Uterus (tissue), 3 donors: ENCODE measurements at regions not wholly inside any gene's neighbourhood (a gene's known extent, or its start where the extent isn't known, plus 50 kb on each side); places are given as distances from the start of the nearest gene placed in this dataset.

Experiments
- DNase-seq, 2 donors: peaks; one replicate each; pipeline ENCODE4 v3.0.0-alpha.2; 2019 to 2020
- H3K27ac ChIP-seq, 2 donors: fragments of 200-600 bp; sonication (generic); 1 replicate in 1 of 2; 2 replicates in 1 of 2; pipeline ENCODE4 v1.5.1; 2016 to 2018
- H3K27me3 ChIP-seq, 2 donors: fragments of 200-600 bp; sonication (generic); one replicate each; pipeline ENCODE4 v1.5.1; 2018 to 2019; ENCODE audit warnings: control low read depth in 1 of 2
- H3K36me3 ChIP-seq, 2 donors: fragments of 200-600 bp; sonication (generic); one replicate each; pipeline ENCODE4 v1.5.1; 2019; ENCODE audit warnings: control low read depth in 1 of 2
- H3K4me1 ChIP-seq, 2 donors: fragments of 200-600 bp; sonication (generic); one replicate each; pipeline ENCODE4 v1.5.1; 2018 to 2019; ENCODE audit warnings: control low read depth in 1 of 2
- H3K4me3 ChIP-seq, 2 donors: fragments of 200-600 bp; sonication (generic); 1 replicate in 1 of 2; 2 replicates in 1 of 2; pipeline ENCODE4 v1.5.1; 2018 to 2019; ENCODE audit warnings: mild to moderate bottlenecking in 1 of 2
- H3K9me3 ChIP-seq, 2 donors: fragments of 200-600 bp; sonication (generic); one replicate each; pipeline ENCODE4 v1.5.1; 2019; ENCODE audit warnings: control low read depth in 1 of 2
- POLR2A ChIP-seq, 2 donors: fragments of 450-650 bp; IDR thresholded peaks; one replicate each; pipeline ENCODE4 v1.6.1; 2016; ENCODE audit warnings: antibody characterized with exemption in 2 of 2, mild to moderate bottlenecking in 1 of 2, moderate library complexity in 1 of 2
- intact Hi-C: fragments of 100-400 bp; cut with DNase I; formaldehyde crosslinking; loops from one replicate; pipeline ENCODE4 v1.15.1; 2023; ENCODE audit warnings: low total_unique reads
- TF ChIP-seq, protein P1 (sequence below), 4 experiments: fragments of 200-600 bp in 2 of 4; fragments of 450-650 bp in 2 of 4; sonication (generic) in 2 of 4; IDR thresholded peaks; one replicate each; pipeline ENCODE4 v1.5.1; 2016 to 2019; ENCODE audit warnings: antibody characterized with exemption in 4 of 4, mild to moderate bottlenecking in 2 of 4, moderate library complexity in 1 of 4
- donor health status: DM: yes; HTN: yes; CAD: no.

DNA sequence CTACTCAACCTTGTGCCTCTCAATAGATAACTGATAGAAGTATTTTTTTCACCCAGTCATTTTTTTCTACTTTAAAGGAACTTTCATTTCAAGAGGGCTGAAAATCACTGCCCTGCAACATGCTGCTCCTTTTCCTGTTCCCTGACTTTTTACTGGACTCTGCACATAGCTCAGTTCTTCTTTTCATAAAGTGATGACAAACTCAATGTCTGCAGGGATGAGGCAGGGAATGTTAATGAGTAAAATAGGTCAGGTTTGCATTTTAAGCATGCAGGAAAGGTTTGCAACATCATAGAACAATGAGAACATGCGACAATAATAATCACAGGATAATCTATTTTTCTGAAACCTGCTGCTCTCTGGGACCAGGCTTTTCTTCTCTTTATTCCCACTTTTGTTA is 172.2 kb upstream of the SGCD start:
- DNase-seq: no peak
- intact Hi-C loops: no loop called here
- Histone ChIP-seq H3K27me3 (no peaks in the 10 kb centered on the region), H3K4me1 (no peaks in the 10 kb centered on the region), H3K4me3 (no peak overlapping the region), H3K9me3 (no peaks in the 10 kb centered on the region), H3K27ac (no peak overlapping the region), H3K36me3 (no peaks in the 10 kb centered on the region)
- no peak for TF ChIP-seq POLR2A (IDR thresholded peaks at IDR 0.05)
- TF ChIP-seq, protein P1, sequence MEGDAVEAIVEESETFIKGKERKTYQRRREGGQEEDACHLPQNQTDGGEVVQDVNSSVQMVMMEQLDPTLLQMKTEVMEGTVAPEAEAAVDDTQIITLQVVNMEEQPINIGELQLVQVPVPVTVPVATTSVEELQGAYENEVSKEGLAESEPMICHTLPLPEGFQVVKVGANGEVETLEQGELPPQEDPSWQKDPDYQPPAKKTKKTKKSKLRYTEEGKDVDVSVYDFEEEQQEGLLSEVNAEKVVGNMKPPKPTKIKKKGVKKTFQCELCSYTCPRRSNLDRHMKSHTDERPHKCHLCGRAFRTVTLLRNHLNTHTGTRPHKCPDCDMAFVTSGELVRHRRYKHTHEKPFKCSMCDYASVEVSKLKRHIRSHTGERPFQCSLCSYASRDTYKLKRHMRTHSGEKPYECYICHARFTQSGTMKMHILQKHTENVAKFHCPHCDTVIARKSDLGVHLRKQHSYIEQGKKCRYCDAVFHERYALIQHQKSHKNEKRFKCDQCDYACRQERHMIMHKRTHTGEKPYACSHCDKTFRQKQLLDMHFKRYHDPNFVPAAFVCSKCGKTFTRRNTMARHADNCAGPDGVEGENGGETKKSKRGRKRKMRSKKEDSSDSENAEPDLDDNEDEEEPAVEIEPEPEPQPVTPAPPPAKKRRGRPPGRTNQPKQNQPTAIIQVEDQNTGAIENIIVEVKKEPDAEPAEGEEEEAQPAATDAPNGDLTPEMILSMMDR (IDR thresholded peaks at IDR 0.05): no peak

DNA sequence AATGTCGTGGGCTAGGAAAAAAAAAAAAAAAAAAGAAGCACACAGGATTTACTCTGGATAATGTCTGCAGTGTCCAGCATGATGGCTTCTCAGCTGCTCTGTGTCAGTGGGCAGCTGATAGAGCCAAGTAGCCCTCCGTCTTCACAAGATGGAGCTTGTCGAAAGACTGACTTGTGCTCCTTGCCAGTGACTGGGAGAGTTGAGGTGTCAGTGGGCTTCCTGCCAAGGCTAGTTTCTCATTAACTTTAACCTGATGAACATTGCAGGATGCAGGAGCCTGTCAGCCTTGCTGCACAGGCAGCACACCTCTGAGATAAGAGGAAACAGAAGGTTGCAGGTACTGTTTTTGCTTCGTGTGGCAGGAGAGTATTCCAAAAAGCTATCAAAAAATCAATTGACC is 171.4 kb upstream of the SGCD start:
- TF ChIP-seq, protein P1 (IDR thresholded peaks at IDR 0.05): no peak
- TF ChIP-seq POLR2A (IDR thresholded peaks at IDR 0.05): no peak
- no peak for DNase-seq
- Histone ChIP-seq H3K27me3 (no peaks in the 10 kb centered on the region), H3K4me3 (no peak overlapping the region), H3K9me3 (no peaks in the 10 kb centered on the region), H3K27ac (no peak overlapping the region), H3K4me1 (no peaks in the 10 kb centered on the region), H3K36me3 (no peaks in the 10 kb centered on the region)
- intact Hi-C loops: no loop called here

DNA sequence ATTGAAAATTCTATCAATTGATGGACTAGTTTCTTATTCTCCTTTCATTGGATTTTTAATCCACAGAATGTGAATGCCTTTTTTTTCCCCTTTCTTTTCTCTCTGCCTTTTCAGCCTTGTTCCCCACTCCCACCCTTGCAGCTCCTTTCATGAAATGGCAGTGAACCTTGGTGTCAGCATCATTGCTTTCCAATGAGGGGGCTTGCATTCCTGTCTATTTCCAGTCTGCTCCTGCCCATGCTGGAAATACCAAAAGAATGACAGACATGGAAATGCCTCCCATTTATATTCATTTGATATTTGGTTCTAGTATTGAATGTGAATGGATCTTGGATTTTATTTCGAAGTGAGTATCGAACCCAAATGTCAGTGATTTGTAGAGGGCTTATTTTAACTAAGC is 162.7 kb upstream of the SGCD start:
- DNase-seq: no peak

DNA sequence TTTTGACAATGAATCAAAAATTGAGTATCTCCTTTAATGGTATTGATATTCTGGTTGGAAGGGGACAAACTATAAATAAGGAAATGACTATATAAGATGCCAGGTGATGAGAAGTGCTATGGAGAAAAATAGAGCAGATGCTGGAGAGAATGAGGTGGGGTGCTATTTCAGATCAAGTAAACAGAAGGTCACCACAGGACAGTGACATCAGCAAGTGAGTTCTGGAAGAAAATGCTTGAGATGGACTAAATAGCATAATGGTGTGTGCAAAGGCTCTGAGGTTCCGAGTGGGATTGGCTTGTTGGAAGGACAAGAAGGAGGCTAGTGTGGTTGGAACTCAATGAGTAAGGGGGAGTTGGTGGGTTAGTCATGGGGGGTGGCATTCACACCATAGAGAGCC is 157.5 kb upstream of the SGCD start:
- no peak overlapping the region for H3K4me3 ChIP-seq
- DNase-seq: no peak
- H3K27ac ChIP-seq: no peak overlapping the region
- H3K36me3 ChIP-seq: no peaks in the 10 kb centered on the region
- no peaks in the 10 kb centered on the region for H3K4me1 ChIP-seq
- H3K27me3 ChIP-seq: no peaks in the 10 kb centered on the region
- H3K9me3 ChIP-seq: no peaks in the 10 kb centered on the region
- TF ChIP-seq, protein P1 (IDR thresholded peaks at IDR 0.05): no peak
- TF ChIP-seq POLR2A (IDR thresholded peaks at IDR 0.05): no peak
- intact Hi-C loops: no loop called here

More for the DNA sequence above, 162.7 kb upstream of the SGCD start:
- Histone ChIP-seq H3K4me1 (no peaks in the 10 kb centered on the region), H3K36me3 (no peaks in the 10 kb centered on the region), H3K27ac (no peak overlapping the region), H3K27me3 (no peaks in the 10 kb centered on the region), H3K4me3 (no peak overlapping the region), H3K9me3 (no peaks in the 10 kb centered on the region)
- intact Hi-C loops: no loop called here
- TF ChIP-seq, protein P1 (IDR thresholded peaks at IDR 0.05): no peak
- no peak for TF ChIP-seq POLR2A (IDR thresholded peaks at IDR 0.05)

DNA sequence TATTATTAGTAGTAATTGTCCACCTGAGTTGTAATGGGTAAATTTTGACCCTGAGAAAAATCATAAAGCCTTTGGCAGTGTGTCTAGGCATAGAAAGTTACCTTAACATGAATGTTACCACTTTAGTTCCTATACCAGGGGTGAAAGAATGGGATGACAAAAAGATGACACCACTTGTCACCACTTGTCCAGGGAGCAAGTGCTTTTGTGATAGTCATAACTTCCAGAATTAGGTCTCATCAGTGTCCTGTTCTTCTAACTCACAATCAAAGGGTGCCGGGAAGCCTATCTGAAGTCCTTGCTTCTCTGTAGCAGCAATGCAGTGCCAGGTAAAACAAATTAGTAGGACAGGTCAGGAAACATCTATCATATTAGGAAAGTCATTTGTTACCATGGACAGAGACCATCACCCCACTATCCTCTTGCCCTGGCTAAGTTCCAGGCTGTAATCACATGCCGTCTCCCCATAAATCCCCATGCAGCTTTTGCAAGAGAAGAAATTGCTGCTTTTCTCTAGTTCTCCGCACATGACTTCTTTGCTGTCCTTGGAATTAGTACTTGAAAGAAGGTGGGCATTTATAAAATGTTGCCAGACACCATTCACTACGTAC is 156.5 kb upstream of the SGCD start:
- no peak for DNase-seq
- Histone ChIP-seq H3K27ac (no peak overlapping the region), H3K36me3 (no peaks in the 10 kb centered on the region), H3K9me3 (no peaks in the 10 kb centered on the region), H3K4me3 (no peak overlapping the region), H3K27me3 (no peaks in the 10 kb centered on the region), H3K4me1 (no peaks in the 10 kb centered on the region)
- TF ChIP-seq, protein P1 (IDR thresholded peaks at IDR 0.05): no peak
- TF ChIP-seq POLR2A (IDR thresholded peaks at IDR 0.05): no peak
- intact Hi-C loops: no loop called here
